IPS DF 6.9 (cell line): ENCODE measurements at regions not wholly inside any gene's neighbourhood (a gene's known extent, or its start where the extent isn't known, plus 50 kb on each side); places are given as distances from the start of the nearest gene placed in this dataset.
A peak's percentile ranks its signal among the peaks of the same experiment; 100 is the strongest.

Source experiments
- DNase-seq: peaks from one replicate; pipeline ENCODE4 v3.0.0-alpha.2; 2013; ENCODE audit warnings: low read depth, low spot score
- H3K27ac ChIP-seq: one replicate; pipeline ENCODE4 v1.5.1; 2013; ENCODE audit warnings: low read length, control low read depth
- H3K27me3 ChIP-seq: 2 replicates; pipeline ENCODE4 v1.6.1; 2013; ENCODE audit warnings: mild to moderate bottlenecking, low read length; ENCODE audit not compliant: control insufficient read depth, insufficient read depth
- H3K36me3 ChIP-seq: 2 replicates; pipeline ENCODE4 v1.6.1; 2013; ENCODE audit warnings: low read length; ENCODE audit not compliant: control insufficient read depth, insufficient read depth
- H3K4me1 ChIP-seq: 2 replicates; pipeline ENCODE4 v1.6.1; 2013; ENCODE audit warnings: low read length; ENCODE audit not compliant: control insufficient read depth, insufficient read depth
- H3K4me3 ChIP-seq: 2 replicates; pipeline ENCODE4 v1.5.1; 2013; ENCODE audit warnings: mild to moderate bottlenecking, low read length
- H3K9me3 ChIP-seq: 2 replicates; pipeline ENCODE4 v1.6.1; 2013; ENCODE audit warnings: low read length, inconsistent platforms; ENCODE audit not compliant: control insufficient read depth, insufficient read depth
- WGBS: extraction: QIAGEN DNeasy Blood & Tissue Kit; methylation state at CpG from one replicate; pipeline ENCODE4 v1.1.7; 2013; ENCODE audit warnings: mixed read lengths, missing lambda C conversion rate; ENCODE audit not compliant: insufficient read length, insufficient coverage; 5-methylcytosine and 5-hydroxymethylcytosine counted together

- WGBS = no CpG with 5 or more reads among the region's 5 CpGs
Measured at GRCh38 chr11:96681019-96681716, 291.4 kb downstream of the JRKL start.

GRCh38 chr11:96694338-96694737, 304.5 kb downstream of the JRKL start:
- WGBS = no CpG with 5 or more reads among the region's 5 CpGs

More at GRCh38 chr11:96681019-96681716, 291.4 kb downstream of the JRKL start:
- DNase-seq = no peak
- Histone ChIP-seq H3K4me3 (no peak overlapping the region), H3K9me3 (no peaks in the 10 kb centered on the region), H3K27me3 (no peaks in the 10 kb centered on the region), H3K27ac (no peak overlapping the region), H3K36me3 (no peaks in the 10 kb centered on the region), H3K4me1 (no peaks in the 10 kb centered on the region)

GRCh38 chr11:96696731-96697130, 306.9 kb downstream of the JRKL start:
- H3K4me1 ChIP-seq = no peaks in the 10 kb centered on the region
- peak; percentile 7 for DNase-seq
- WGBS = no CpG with 5 or more reads among the region's 1 CpG
- peaks cover 18% of the 10 kb centered on the region for H3K27me3 ChIP-seq
- H3K36me3 ChIP-seq = no peaks in the 10 kb centered on the region
- no peak overlapping the region for H3K4me3 ChIP-seq
- no peaks in the 10 kb centered on the region for H3K9me3 ChIP-seq
- no peak overlapping the region for H3K27ac ChIP-seq

More at GRCh38 chr11:96694338-96694737, 304.5 kb downstream of the JRKL start:
- no peaks in the 10 kb centered on the region for H3K36me3 ChIP-seq
- H3K27ac ChIP-seq = no peak overlapping the region
- H3K4me3 ChIP-seq = no peak overlapping the region
- H3K4me1 ChIP-seq = no peaks in the 10 kb centered on the region
- no peak for DNase-seq
- no peaks in the 10 kb centered on the region for H3K9me3 ChIP-seq
- peaks cover 18% of the 10 kb centered on the region for H3K27me3 ChIP-seq

DNA sequence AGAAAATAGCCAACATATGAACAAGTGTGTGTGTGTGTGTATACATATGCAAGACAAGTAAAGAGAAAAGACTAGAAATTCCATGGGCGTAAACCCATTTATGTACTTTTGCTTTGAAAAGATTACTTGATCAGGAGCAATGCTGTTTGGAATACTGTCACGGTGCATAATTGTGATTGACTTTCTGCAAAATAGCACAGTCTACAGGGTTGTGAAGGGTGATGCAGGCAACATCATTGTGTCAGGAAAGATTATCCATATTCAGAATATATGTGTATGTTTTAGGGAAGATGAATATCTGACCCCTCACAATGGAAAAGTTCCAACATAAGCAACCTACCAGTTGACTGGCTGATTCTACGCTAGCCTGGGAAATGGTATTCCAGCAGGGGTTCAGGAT, 307.7 kb downstream of the JRKL start:
- H3K27ac ChIP-seq = no peak overlapping the region
- H3K27me3 ChIP-seq = peaks cover 18% of the 10 kb centered on the region
- H3K36me3 ChIP-seq = no peaks in the 10 kb centered on the region
- no peak overlapping the region for H3K4me3 ChIP-seq
- H3K9me3 ChIP-seq = no peaks in the 10 kb centered on the region
- no peak for DNase-seq
- WGBS = no CpG with 5 or more reads among the region's 3 CpGs
- no peaks in the 10 kb centered on the region for H3K4me1 ChIP-seq

DNA sequence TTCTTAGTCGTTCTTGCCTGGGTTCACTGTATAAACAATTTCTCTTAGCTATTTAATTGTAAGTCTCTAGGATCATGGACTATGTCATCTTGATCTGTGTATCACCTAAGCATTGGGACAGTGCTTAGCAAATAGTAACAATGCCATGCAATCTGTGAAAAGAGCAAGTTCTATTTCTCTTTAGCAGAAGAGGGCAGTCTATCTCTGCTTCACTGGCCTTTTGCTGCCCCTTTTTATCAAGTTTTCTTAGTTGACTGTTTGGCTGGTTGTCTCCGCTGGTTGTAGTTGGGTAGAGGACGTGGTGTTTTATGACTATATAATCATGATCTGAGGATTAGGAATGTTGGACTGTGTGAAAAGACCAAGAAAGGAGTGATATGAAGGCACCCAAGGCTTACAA, 315.0 kb downstream of the JRKL start:
- Histone ChIP-seq H3K27me3 (no peaks in the 10 kb centered on the region; the same call in 1 of the 2 replicates), H3K27ac (no peak overlapping the region), H3K36me3 (no peaks in the 10 kb centered on the region), H3K9me3 (no peaks in the 10 kb centered on the region), H3K4me3 (no peak overlapping the region), H3K4me1 (no peaks in the 10 kb centered on the region)
- DNase-seq = peak; percentile 2
- WGBS = no CpG with 5 or more reads among the region's 3 CpGs

GRCh38 chr11:96706761-96707160, 316.9 kb downstream of the JRKL start:
- 100% methylated on average over 2 of the region's 3 CpGs for WGBS
- H3K27me3 ChIP-seq = no peaks in the 10 kb centered on the region
- no peaks in the 10 kb centered on the region for H3K4me1 ChIP-seq
- no peak overlapping the region for H3K27ac ChIP-seq
- DNase-seq = no peak
- no peaks in the 10 kb centered on the region for H3K9me3 ChIP-seq
- H3K4me3 ChIP-seq = no peak overlapping the region
- no peaks in the 10 kb centered on the region for H3K36me3 ChIP-seq

- Histone ChIP-seq H3K27me3 (no peaks in the 10 kb centered on the region), H3K9me3 (no peaks in the 10 kb centered on the region), H3K4me3 (no peak overlapping the region), H3K36me3 (no peaks in the 10 kb centered on the region), H3K27ac (no peak overlapping the region), H3K4me1 (no peaks in the 10 kb centered on the region)
- DNase-seq = no peak
Measured at GRCh38 chr11:96707273-96707672, 317.5 kb downstream of the JRKL start.

- Histone ChIP-seq H3K27me3 (no peaks in the 10 kb centered on the region), H3K27ac (no peak overlapping the region), H3K4me3 (no peak overlapping the region), H3K9me3 (no peaks in the 10 kb centered on the region), H3K36me3 (no peaks in the 10 kb centered on the region), H3K4me1 (no peaks in the 10 kb centered on the region)
- DNase-seq = no peak
- no CpG with 5 or more reads among the region's 4 CpGs for WGBS
Measured at GRCh38 chr11:96708219-96708878, 318.5 kb downstream of the JRKL start.

- Histone ChIP-seq H3K36me3 (no peaks in the 10 kb centered on the region), H3K4me3 (no peak overlapping the region), H3K4me1 (no peaks in the 10 kb centered on the region), H3K27me3 (no peaks in the 10 kb centered on the region), H3K9me3 (no peaks in the 10 kb centered on the region), H3K27ac (no peak overlapping the region)
- no CpG with 5 or more reads among the region's 2 CpGs for WGBS
- DNase-seq = no peak
Measured at GRCh38 chr11:96713301-96713700, 323.5 kb downstream of the JRKL start.

- no peaks in the 10 kb centered on the region for H3K9me3 ChIP-seq
- H3K36me3 ChIP-seq = no peaks in the 10 kb centered on the region
- H3K27me3 ChIP-seq = no peaks in the 10 kb centered on the region
- WGBS = no CpG with 5 or more reads among the region's 2 CpGs
- no peak overlapping the region for H3K4me3 ChIP-seq
- DNase-seq = no peak
- no peak overlapping the region for H3K27ac ChIP-seq
- no peaks in the 10 kb centered on the region for H3K4me1 ChIP-seq
Measured at GRCh38 chr11:96714689-96715088, 324.9 kb downstream of the JRKL start.

DNA sequence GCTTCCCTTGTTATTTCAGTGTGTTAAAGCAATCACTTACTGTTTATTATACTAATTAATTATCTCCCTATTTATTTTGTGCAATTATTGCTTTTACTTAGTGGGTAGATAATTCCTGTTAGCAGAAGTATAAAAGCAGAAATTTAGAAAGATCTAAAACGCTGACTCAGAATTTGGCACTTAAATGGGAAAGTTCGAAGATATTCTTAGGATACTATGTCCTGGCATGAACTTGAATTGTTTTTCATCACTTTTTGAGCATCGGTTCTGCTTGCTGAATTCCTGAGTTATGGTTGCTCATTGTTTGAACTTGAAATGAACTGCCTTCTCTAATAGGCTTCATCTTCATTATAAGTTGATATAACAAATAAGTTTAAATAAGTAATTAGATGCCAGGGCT, 325.4 kb downstream of the JRKL start:
- no peaks in the 10 kb centered on the region for H3K9me3 ChIP-seq
- no peaks in the 10 kb centered on the region for H3K36me3 ChIP-seq
- no CpG with 5 or more reads among the region's 3 CpGs for WGBS
- H3K27ac ChIP-seq = no peak overlapping the region
- no peak overlapping the region for H3K4me3 ChIP-seq
- no peaks in the 10 kb centered on the region for H3K4me1 ChIP-seq
- no peaks in the 10 kb centered on the region for H3K27me3 ChIP-seq
- DNase-seq = no peak
